GM23248 (cell line): ENCODE measurements at regions not wholly inside any gene's neighbourhood (a gene's known extent, or its start where the extent isn't known, plus 50 kb on each side); places are given as distances from the start of the nearest gene placed in this dataset.

ENCODE experiments used
- DNase-seq: peaks from one replicate; pipeline ENCODE4 v3.0.0-alpha.2; 2015
- H2AFZ ChIP-seq: fragments of 200-600 bp; sonication (generic); 2 replicates; pipeline ENCODE4 v1.6.1; 2016; ENCODE audit warnings: antibody characterized with exemption
- H3F3A ChIP-seq: fragments of 200-600 bp; sonication (generic); 2 replicates; pipeline ENCODE4 v1.6.1; 2016; ENCODE audit warnings: mild to moderate bottlenecking, antibody characterized with exemption, mixed run types; ENCODE audit not compliant: insufficient read depth
- H3K27ac ChIP-seq: fragments of 200-600 bp; sonication (generic); 2 replicates; pipeline ENCODE4 v1.5.1; 2016; ENCODE audit warnings: mild to moderate bottlenecking
- H3K27me3 ChIP-seq: fragments of 200-600 bp; sonication (generic); replicated peaks from 2 replicates; pipeline ENCODE4 v1.6.1; 2016; ENCODE audit warnings: mild to moderate bottlenecking; ENCODE audit not compliant: insufficient read depth
- H3K36me3 ChIP-seq: fragments of 200-600 bp; sonication (generic); 2 replicates; pipeline ENCODE4 v1.6.1; 2016; ENCODE audit warnings: low read depth, mild to moderate bottlenecking
- H3K4me1 ChIP-seq: fragments of 200-600 bp; sonication (generic); 2 replicates; pipeline ENCODE4 v1.6.1; 2016; ENCODE audit warnings: mild to moderate bottlenecking; ENCODE audit not compliant: insufficient read depth
- H3K4me2 ChIP-seq: fragments of 200-600 bp; sonication (generic); one replicate; pipeline ENCODE4 v1.6.1; 2016; ENCODE audit warnings: mild to moderate bottlenecking; ENCODE audit not compliant: unreplicated experiment
- H3K4me3 ChIP-seq: fragments of 200-600 bp; sonication (generic); 2 replicates; pipeline ENCODE4 v1.5.1; 2016; ENCODE audit warnings: mild to moderate bottlenecking
- H3K79me2 ChIP-seq: fragments of 200-600 bp; sonication (generic); 2 replicates; pipeline ENCODE4 v1.6.1; 2016; ENCODE audit warnings: mild to moderate bottlenecking; ENCODE audit not compliant: insufficient read depth
- H3K9ac ChIP-seq: fragments of 200-600 bp; sonication (generic); 2 replicates; pipeline ENCODE4 v1.6.1; 2016; ENCODE audit warnings: mild to moderate bottlenecking
- H3K9me2 ChIP-seq: fragments of 200-600 bp; sonication (generic); 2 replicates; pipeline ENCODE4 v1.6.1; 2016; ENCODE audit warnings: mixed run types, mild to moderate bottlenecking, moderate library complexity; ENCODE audit not compliant: insufficient read depth
- H3K9me3 ChIP-seq: fragments of 200-600 bp; sonication (generic); one replicate; pipeline ENCODE4 v1.6.1; 2017; ENCODE audit warnings: low read depth
- H4K20me1 ChIP-seq: fragments of 200-600 bp; sonication (generic); 2 replicates; pipeline ENCODE4 v1.6.0; 2016; ENCODE audit not compliant: insufficient read depth
- EZH2 ChIP-seq: fragments of 200-600 bp; sonication (generic); IDR thresholded peaks from 2 replicates; pipeline ENCODE4 v1.6.1; 2018; ENCODE audit warnings: antibody characterized with exemption, mild to moderate bottlenecking; ENCODE audit not compliant: insufficient read depth, poor library complexity, severe bottlenecking
- EZH2phosphoT487 ChIP-seq: fragments of 200-600 bp; sonication (generic); IDR thresholded peaks from 2 replicates; pipeline ENCODE4 v1.6.1; 2018; ENCODE audit warnings: antibody characterized with exemption, moderate library complexity, mild to moderate bottlenecking, low read depth; ENCODE audit not compliant: insufficient read depth
- WGBS, 2 experiments: methylation state at CpG; one replicate each; pipeline ENCODE4 v1.1.6; 2015 to 2017; ENCODE audit warnings: low lambda C conversion rate in 2 of 2, low coverage in 1 of 2; ENCODE audit errors: missing lambda C conversion rate in 2 of 2; 5-methylcytosine and 5-hydroxymethylcytosine counted together
- in situ Hi-C: fragments of 300-500 bp; cut with MboI; formaldehyde crosslinking; loops from 2 replicates; pipeline ENCODE4 v1.15.0; 2020

DNA sequence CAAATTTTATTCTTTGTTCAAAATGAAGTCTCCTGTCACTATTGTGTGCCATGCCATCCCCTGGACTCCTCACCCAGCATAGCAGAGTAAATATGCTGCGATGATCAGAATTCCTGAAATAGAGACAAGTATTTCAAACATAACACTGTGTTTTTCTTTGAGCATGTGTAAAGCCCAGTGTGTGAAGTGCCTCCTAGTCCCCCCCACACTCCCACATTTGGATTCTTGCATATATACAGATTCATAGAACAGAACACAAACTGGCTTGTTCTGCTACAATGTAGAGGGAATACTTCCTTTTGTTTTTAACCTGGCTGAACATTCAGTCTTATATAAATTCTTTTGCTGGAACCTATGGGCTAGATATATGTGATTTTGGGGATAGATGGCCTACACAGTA, 84.9 kb downstream of the NUDT12 start:
- 58 to 63% methylated on average over 1 of the region's 1 CpG for WGBS, 2 experiments
- in situ Hi-C loops: loop anchor here (10.0 kb wide), 1 partner anchor 243 kb away; no protein-coding TSS in a partner anchor

DNA sequence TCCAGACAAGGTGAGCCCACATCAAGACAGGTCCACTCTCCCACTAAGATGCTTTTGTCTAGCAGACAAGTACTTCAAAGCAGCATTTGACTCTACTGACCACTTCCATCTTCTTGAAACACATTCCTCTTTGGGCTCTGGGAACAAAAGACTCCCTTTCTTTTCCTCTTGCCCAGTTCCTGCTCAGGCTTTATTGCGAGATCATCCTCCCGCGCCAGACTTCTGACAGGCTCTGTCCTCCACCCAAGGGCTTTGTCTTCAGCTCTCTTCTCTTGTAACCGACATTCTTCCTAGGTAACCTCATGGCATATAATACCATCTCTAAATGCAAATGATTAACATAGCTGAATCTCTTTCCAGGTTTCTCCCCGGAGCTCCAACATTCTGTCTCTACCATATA, 85.8 kb downstream of the NUDT12 start:
- H3K4me3 ChIP-seq: no peak overlapping the region
- no peaks in the 10 kb centered on the region for H3K9me2 ChIP-seq
- H3K9me3 ChIP-seq: no peaks in the 10 kb centered on the region
- peaks cover 24% of the 10 kb centered on the region for H3K4me1 ChIP-seq
- no peak for DNase-seq
- no peak overlapping the region for H3K9ac ChIP-seq
- TF ChIP-seq EZH2 (no peak), EZH2phosphoT487 (no peak)
- no peak overlapping the region for H2AFZ ChIP-seq
- no peak overlapping the region for H3K4me2 ChIP-seq
- H3K36me3 ChIP-seq: no peaks in the 10 kb centered on the region
- no peak overlapping the region for H3K27ac ChIP-seq
- no peaks in the 10 kb centered on the region for H3K79me2 ChIP-seq
- no peaks in the 10 kb centered on the region for H4K20me1 ChIP-seq
- in situ Hi-C loops: loop anchor here (10.0 kb wide), 1 partner anchor 242 kb away; no protein-coding TSS in a partner anchor
- WGBS, 2 experiments: 86 to 90% methylated on average over 5 of the region's 5 CpGs
- no peaks in the 10 kb centered on the region for H3K27me3 ChIP-seq
- H3F3A ChIP-seq: peaks cover 14% of the 10 kb centered on the region

More for the DNA sequence above, 84.9 kb downstream of the NUDT12 start:
- TF ChIP-seq EZH2 (no peak), EZH2phosphoT487 (no peak)
- H3K9me2 ChIP-seq: no peaks in the 10 kb centered on the region
- DNase-seq: no peak
- H3K4me3 ChIP-seq: no peak overlapping the region
- H3K4me2 ChIP-seq: no peak overlapping the region
- peaks cover 5% of the 10 kb centered on the region for H3F3A ChIP-seq
- no peaks in the 10 kb centered on the region for H3K27me3 ChIP-seq
- H4K20me1 ChIP-seq: no peaks in the 10 kb centered on the region
- peaks cover 18% of the 10 kb centered on the region for H3K4me1 ChIP-seq
- no peaks in the 10 kb centered on the region for H3K9me3 ChIP-seq
- H2AFZ ChIP-seq: no peak overlapping the region
- no peaks in the 10 kb centered on the region for H3K79me2 ChIP-seq
- no peaks in the 10 kb centered on the region for H3K36me3 ChIP-seq
- no peak overlapping the region for H3K27ac ChIP-seq
- no peak overlapping the region for H3K9ac ChIP-seq

DNA sequence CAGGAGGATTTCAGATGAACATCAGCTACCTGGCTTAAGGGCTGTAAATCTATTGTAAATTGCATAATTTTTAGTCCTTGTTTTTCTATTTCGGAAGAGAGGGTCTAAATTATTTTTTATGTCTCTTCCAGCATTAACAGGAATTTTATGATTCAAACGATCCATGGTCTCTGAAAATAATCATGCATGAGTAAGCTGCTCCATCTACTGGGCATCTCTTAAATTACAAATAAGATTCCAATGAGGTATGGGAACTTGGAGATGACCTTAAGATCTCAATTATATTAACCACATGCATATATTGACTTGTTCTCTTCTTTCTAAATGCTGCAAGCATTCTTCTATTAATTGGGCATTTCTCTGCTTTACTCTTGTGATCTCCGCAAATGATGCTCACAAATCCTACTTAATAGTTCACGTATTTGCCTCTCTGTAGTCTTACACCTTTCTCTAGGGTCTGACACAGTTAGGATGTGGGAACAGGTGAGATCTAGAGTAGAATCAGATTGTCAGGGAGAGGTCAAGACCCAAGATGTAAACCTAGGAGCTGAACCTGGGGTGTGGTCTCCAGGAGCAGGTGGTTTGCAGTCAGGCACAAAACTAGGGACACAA, 86.9 kb downstream of the NUDT12 start:
- Histone ChIP-seq H3K4me2 (no peak overlapping the region), H2AFZ (0 out of 2 replicates have a peak overlapping the region, but pooled peaks have one; percentile 25), H3K27ac (no peak overlapping the region), H3K4me3 (no peak overlapping the region), H3K9ac (no peak overlapping the region), H3K79me2 (no peaks in the 10 kb centered on the region), H3K9me3 (no peaks in the 10 kb centered on the region), H3K27me3 (no peaks in the 10 kb centered on the region), H3K4me1 (peaks cover 24% of the 10 kb centered on the region), H3K9me2 (no peaks in the 10 kb centered on the region), H4K20me1 (no peaks in the 10 kb centered on the region), H3K36me3 (no peaks in the 10 kb centered on the region), H3F3A (peaks cover 14% of the 10 kb centered on the region)
- peak; percentile 69 for DNase-seq
- in situ Hi-C loops: loop anchor here (10.0 kb wide), 1 partner anchor 241 kb away; no protein-coding TSS in a partner anchor
- 43 to 48% methylated on average over 4 of the region's 4 CpGs for WGBS, 2 experiments
- no peak for TF ChIP-seq EZH2phosphoT487

DNA sequence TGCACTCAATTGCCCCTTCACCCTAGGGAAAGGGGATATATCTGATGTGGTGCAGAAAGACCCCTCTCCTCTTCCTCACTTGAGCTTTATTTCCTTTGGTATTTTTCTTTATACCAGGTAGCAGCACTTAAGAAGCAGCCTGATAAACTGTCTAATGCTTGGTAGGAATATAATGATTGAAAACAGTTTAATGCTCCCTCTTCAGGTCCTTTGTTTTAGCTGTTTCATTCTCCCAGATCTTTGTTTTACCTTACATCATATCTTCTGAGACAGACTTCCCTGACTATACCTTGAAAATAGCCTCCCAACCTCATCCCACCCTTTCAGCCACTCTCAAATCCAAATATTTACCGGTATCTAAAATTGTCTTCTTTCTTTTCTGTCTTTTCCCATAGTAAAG, 87.9 kb downstream of the NUDT12 start:
- WGBS, 2 experiments: 48 to 52% methylated on average over 1 of the region's 1 CpG
- Histone ChIP-seq H3K4me2 (no peak overlapping the region), H3K4me3 (no peak overlapping the region), H3K27ac (no peak overlapping the region), H3K4me1 (peaks cover 27% of the 10 kb centered on the region), H3F3A (peaks cover 14% of the 10 kb centered on the region), H3K9ac (no peak overlapping the region), H2AFZ (0 out of 2 replicates have a peak overlapping the region, but pooled peaks have one; percentile 25), H3K27me3 (no peaks in the 10 kb centered on the region), H4K20me1 (no peaks in the 10 kb centered on the region), H3K79me2 (no peaks in the 10 kb centered on the region), H3K9me3 (no peaks in the 10 kb centered on the region), H3K9me2 (no peaks in the 10 kb centered on the region), H3K36me3 (no peaks in the 10 kb centered on the region)
- in situ Hi-C loops: loop anchor here (10.0 kb wide), 1 partner anchor 240 kb away; no protein-coding TSS in a partner anchor
- TF ChIP-seq EZH2phosphoT487: no peak
- no peak for TF ChIP-seq EZH2
- no peak for DNase-seq
